Neural cell (in vitro differentiated cells): ENCODE measurements at regions not wholly inside any gene's neighbourhood (a gene's known extent, or its start where the extent isn't known, plus 50 kb on each side); places are given as distances from the start of the nearest gene placed in this dataset.

Source experiments
- EZH2 ChIP-seq: fragments of 200-600, 300-800 bp; shearing (Covaris generic), sonication (generic); IDR thresholded peaks from 2 replicates; pipeline ENCODE4 v1.6.1; 2014; ENCODE audit warnings: antibody characterized with exemption, low read length, borderline replicate concordance, mild to moderate bottlenecking; ENCODE audit not compliant: insufficient read depth, poor library complexity, severe bottlenecking
- TF ChIP-seq, protein P1 (sequence below): IDR thresholded peaks from 2 replicates; pipeline ENCODE4 v1.6.1; 2012; ENCODE audit warnings: borderline replicate concordance

DNA sequence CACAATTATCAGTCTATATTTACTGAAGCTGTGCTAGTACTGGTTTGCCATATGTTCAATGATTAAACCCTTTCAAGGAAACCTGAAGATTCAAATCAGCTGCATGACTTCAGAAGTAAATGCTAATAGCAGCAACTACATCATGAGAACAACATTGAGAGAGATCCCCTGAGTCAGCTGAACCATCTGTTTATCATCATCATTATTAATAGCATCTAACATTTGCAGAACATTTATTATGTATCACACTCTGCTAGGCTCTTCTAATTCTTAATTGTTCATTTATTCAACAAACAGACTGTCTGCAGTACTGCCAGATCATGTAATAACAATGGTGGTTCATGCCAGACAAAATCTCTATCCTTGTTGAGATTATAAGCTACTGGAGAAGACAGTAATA is 157.4 kb downstream of the KLHL28 start:
- TF ChIP-seq EZH2, result no peak
- TF ChIP-seq, protein P1, sequence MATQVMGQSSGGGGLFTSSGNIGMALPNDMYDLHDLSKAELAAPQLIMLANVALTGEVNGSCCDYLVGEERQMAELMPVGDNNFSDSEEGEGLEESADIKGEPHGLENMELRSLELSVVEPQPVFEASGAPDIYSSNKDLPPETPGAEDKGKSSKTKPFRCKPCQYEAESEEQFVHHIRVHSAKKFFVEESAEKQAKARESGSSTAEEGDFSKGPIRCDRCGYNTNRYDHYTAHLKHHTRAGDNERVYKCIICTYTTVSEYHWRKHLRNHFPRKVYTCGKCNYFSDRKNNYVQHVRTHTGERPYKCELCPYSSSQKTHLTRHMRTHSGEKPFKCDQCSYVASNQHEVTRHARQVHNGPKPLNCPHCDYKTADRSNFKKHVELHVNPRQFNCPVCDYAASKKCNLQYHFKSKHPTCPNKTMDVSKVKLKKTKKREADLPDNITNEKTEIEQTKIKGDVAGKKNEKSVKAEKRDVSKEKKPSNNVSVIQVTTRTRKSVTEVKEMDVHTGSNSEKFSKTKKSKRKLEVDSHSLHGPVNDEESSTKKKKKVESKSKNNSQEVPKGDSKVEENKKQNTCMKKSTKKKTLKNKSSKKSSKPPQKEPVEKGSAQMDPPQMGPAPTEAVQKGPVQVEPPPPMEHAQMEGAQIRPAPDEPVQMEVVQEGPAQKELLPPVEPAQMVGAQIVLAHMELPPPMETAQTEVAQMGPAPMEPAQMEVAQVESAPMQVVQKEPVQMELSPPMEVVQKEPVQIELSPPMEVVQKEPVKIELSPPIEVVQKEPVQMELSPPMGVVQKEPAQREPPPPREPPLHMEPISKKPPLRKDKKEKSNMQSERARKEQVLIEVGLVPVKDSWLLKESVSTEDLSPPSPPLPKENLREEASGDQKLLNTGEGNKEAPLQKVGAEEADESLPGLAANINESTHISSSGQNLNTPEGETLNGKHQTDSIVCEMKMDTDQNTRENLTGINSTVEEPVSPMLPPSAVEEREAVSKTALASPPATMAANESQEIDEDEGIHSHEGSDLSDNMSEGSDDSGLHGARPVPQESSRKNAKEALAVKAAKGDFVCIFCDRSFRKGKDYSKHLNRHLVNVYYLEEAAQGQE, result no peak
